Stimulated activated naive B cell treated with anti-CD40 and anti-IgM and Interleukin-4, amounts not matched to agents 10 μg/mL and 1 μg/mL and 100 μg/mL, for 72 hours (primary cell): ENCODE measurements at regions not wholly inside any gene's neighbourhood (a gene's known extent, or its start where the extent isn't known, plus 50 kb on each side); places are given as distances from the start of the nearest gene placed in this dataset.
A peak's percentile ranks its signal among the peaks of the same experiment; 100 is the strongest.
"Not testable (repeated sequence)": the region's sequence is repeated elsewhere in the genome, so short reads cannot be mapped to it uniquely, and the experiment has no call there.

ENCODE experiments used
- ATAC-seq, 2 donors: fragments of 150-1000 bp; cut with Tn5 transposase; replicated peaks; 2 replicates each; pipeline ENCODE4 v1.10.0; 2021; ENCODE audit warnings: moderate library complexity in 1 of 2
- DNase-seq: peaks from one replicate; pipeline ENCODE4 v3.0.0; 2021
- H3K27ac Mint-ChIP-seq: one replicate; pipeline ENCODE4 v1.8.0; 2022; ENCODE audit warnings: mild to moderate bottlenecking, mixed read lengths
- H3K27me3 Mint-ChIP-seq, 2 donors: one replicate each; pipeline ENCODE4 v1.8.0; 2022; ENCODE audit warnings: mixed read lengths in 2 of 2
- H3K36me3 Mint-ChIP-seq, 2 donors: one replicate each; pipeline ENCODE4 v1.8.0; 2022; ENCODE audit warnings: mixed read lengths in 2 of 2, mild to moderate bottlenecking in 1 of 2
- H3K4me1 Mint-ChIP-seq, 2 donors: one replicate each; pipeline ENCODE4 v1.8.0; 2022; ENCODE audit warnings: mixed read lengths in 2 of 2, mild to moderate bottlenecking in 1 of 2
- H3K4me3 Mint-ChIP-seq, 2 donors: one replicate each; pipeline ENCODE4 v1.8.0; 2022; ENCODE audit warnings: mild to moderate bottlenecking in 2 of 2, mixed read lengths in 2 of 2, moderate library complexity in 1 of 2
- H3K9me3 Mint-ChIP-seq, 2 donors: one replicate each; pipeline ENCODE4 v1.8.0; 2022; ENCODE audit warnings: mixed read lengths in 2 of 2, mild to moderate bottlenecking in 1 of 2

DNA sequence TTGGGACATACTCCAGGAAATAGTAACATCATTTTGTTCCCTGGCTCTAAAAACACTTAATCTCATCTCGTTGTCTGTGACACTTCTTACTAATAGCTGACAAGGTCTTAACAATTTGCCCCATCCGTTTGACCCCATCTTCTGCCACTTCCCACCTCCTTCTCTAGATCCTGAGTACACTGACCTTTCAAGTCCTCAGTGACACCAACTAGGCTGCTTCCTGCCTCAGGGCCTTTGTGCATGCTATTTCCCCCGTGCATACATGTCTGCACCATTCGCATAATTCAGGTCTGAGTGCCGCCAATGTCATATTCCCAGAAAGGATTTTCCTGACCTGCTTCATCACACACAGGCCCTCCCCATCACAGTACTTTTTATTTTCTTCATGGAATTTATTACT is 70.6 kb upstream of the CCND2 start:
- Mint-ChIP-seq H3K4me3 (no peak overlapping the region), H3K36me3 (no peaks in the 10 kb centered on the region), H3K27ac (no peak overlapping the region), H3K27me3 (no peaks in the 10 kb centered on the region), H3K4me1 (peaks cover 42 to 56% of the 10 kb centered on the region in 2 donors), H3K9me3 (no peaks in the 10 kb centered on the region)
- DNase-seq (no peak), ATAC-seq (no peak)

DNA sequence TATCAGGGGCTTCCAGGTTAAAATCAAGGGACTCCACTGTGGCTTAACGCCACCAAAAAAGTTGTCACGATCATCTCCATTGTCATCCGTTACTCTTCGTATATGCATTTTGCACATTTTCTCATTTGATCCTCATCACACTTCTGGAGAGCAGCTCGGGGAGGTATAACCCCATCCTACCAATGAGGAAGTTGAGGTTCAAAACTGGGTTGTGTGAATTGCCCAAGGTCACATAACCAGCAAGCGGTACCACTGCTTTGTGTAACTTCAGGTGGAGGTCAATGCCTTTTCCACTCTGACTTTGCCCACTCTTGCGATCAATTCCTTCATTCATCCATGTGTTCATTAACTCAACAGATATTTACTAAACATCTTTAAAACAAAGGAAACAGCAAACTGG is 71.1 kb upstream of the CCND2 start:
- Mint-ChIP-seq H3K9me3 (no peaks in the 10 kb centered on the region), H3K4me3 (no peak overlapping the region), H3K27ac (no peak overlapping the region), H3K27me3 (no peaks in the 10 kb centered on the region), H3K36me3 (no peaks in the 10 kb centered on the region), H3K4me1 (peaks cover 42 to 59% of the 10 kb centered on the region in 2 donors)
- DNase-seq (no peak), ATAC-seq (peak; percentile 55 to 61)

DNA sequence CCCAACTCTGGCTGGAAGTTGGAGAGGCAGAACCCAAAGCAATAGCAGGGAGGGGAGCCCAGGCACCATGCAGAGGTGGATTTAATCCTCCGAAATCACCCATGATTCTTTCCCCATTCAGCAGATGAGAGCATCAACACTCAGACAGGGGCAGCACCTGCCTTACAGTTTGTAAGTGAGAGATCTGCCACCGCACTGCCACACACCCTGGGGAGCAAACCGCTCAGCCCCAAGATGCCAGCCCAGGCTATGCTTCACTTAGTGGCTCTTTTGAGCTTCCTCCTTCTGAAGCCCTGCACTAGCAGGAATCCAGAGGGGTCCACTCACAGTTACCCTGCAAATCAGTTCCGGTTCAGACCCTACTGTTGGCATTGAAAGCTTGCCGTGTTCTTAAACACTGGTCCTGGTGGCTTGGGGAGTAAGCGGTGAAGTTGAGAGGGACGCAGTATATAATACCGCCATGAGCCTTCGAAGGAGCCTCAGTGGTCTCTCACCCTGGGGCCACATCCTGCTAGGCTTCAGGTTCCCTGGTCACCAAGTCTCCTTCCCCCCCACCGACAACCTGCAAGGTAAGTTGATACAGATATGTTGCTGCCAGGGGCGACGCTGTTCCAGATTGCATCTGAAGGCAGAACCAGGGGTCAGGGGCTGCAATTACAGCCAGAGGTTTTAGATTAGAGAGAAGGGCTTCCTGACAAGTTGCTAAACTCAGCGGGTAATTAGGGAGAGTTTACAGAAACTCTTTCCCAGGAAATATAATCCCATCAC is 72.0 kb upstream of the CCND2 start:
- Mint-ChIP-seq H3K4me3 (no peak overlapping the region), H3K9me3 (no peaks in the 10 kb centered on the region), H3K4me1 (peaks cover 45 to 67% of the 10 kb centered on the region in 2 donors), H3K27me3 (no peaks in the 10 kb centered on the region), H3K27ac (peak overlapping the region; percentile 21), H3K36me3 (no peaks in the 10 kb centered on the region)
- ATAC-seq (peak; percentile 89 to 95), DNase-seq (peak; percentile 51)

DNA sequence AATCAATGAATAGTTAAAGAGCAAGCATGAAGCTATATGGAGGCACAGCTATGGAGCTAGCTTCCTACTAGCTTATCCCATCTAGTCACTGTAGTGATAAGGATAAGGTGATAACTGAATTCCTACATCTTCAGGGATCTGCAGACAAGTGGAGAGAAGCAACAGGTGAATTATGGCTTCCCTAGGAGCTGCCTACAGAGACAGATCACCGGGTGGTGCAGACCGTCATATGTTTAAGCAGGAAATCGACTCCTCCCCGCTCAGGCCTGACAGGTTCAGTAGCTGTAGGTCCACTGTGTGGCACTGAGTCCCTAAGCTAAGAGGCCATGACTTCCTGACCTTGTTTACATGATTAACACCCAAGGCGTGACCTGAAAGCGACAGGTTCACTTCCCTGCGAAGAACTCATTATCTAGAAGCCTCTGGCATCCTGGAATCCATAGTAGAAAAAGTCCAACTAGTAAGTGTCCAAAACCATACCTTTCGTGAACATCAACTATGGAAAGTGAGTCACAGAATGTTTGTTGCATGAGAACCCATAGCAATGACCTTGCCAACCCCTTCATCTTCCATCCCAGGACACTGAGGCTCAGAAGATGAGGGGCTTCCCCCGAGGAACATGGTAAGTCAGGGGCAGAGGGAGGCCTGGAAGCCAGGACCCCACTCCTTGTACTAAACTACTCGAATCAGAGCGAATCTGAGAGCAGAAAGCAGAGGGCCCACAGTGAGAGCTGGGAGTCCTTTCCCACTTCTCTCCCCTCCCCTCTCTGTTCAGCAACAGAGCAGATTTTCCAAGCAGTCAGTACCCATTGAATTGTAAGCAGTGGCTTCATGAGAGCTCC is 75.4 kb upstream of the CCND2 start:
- H3K4me3 Mint-ChIP-seq = no peak overlapping the region
- H3K27me3 Mint-ChIP-seq = no peaks in the 10 kb centered on the region
- H3K9me3 Mint-ChIP-seq = no peaks in the 10 kb centered on the region
- peaks cover 35 to 47% of the 10 kb centered on the region in 2 donors for H3K4me1 Mint-ChIP-seq
- ATAC-seq (no peak), DNase-seq (no peak)
- no peak overlapping the region for H3K27ac Mint-ChIP-seq
- H3K36me3 Mint-ChIP-seq = no peaks in the 10 kb centered on the region

DNA sequence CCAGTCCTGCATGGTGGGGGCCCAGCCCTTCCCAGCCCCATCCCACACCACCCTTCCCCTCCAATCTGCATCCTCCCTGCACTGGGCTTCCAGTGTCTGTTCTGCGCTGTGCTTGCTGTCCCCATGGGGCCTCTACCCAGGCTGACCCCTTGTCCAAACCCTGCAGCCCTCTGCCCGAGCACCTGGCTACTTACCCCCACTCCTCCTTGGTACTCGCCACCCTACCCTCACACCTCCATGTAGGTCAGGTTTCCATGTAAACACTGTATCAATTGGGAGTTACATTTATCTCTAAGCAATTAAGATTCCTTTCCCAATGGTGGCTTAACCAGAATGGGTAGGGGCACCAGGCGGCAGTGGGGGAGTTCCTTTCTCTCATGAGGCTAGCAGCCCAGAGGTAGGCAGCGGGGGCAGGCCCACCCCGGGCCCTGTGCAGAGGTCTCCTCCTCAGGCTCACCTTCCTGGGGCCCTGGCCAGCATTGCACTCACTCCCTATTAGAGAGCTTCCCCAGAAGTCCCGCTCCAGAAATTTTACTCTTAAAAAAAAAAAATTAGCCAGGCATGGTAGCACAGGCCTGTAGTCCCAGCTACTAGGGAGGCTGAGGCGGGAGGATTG is 76.6 kb upstream of the CCND2 start:
- Mint-ChIP-seq H3K27ac (no peak overlapping the region), H3K4me3 (no peak overlapping the region), H3K9me3 (no peaks in the 10 kb centered on the region), H3K27me3 (no peaks in the 10 kb centered on the region), H3K4me1 (peaks cover 25 to 37% of the 10 kb centered on the region in 2 donors), H3K36me3 (no peaks in the 10 kb centered on the region)
- ATAC-seq = no peak
- no peak for DNase-seq

DNA sequence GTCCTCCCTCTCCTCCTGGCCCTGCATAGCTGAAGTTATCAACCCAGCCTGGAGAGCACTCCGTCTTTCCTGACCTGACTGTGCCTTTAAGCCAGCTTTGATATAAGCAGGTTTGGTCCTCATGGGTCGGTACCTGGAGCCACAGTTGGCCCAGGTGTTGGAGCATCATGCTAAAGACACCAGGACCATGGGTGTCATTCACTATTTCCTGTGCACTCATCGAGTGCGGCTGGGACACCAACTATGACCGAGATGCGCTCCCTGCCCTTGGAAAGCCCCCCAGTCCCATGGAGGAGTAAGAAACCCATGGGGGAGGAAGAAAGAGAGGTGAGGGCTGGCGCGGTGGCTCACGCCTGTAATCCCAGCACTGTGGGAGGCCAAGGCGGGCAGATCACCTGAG is 78.9 kb upstream of the CCND2 start:
- H3K4me1 Mint-ChIP-seq = peaks cover 18 to 33% of the 10 kb centered on the region in 2 donors
- H3K27me3 Mint-ChIP-seq = no peaks in the 10 kb centered on the region
- ATAC-seq (no peak), DNase-seq (no peak)
- no peaks in the 10 kb centered on the region for H3K9me3 Mint-ChIP-seq
- no peaks in the 10 kb centered on the region for H3K36me3 Mint-ChIP-seq
- no peak overlapping the region for H3K27ac Mint-ChIP-seq
- H3K4me3 Mint-ChIP-seq = no peak overlapping the region

DNA sequence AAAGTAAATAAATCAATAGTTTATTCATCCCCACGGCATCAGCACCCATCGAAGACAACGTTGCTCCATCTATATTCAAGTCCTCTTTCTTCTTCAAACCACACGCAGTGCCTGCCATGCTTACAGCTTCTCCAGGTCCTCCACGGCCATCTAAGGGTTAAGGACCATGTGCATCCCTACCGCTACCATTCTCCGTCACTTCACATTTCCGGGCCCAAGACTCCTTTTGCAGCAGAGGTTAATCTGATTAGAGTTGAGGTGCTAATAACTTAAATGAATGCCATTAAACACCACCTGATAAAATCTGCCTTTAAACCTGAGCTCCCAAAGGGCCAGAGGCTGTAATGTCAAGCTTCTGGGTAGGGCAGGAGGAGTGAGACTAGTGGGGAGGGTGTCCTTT is 79.7 kb upstream of the CCND2 start:
- no peaks in the 10 kb centered on the region for H3K27me3 Mint-ChIP-seq
- no peak overlapping the region for H3K4me3 Mint-ChIP-seq
- peaks cover 18 to 33% of the 10 kb centered on the region in 2 donors for H3K4me1 Mint-ChIP-seq
- H3K36me3 Mint-ChIP-seq = no peaks in the 10 kb centered on the region
- no peaks in the 10 kb centered on the region for H3K9me3 Mint-ChIP-seq
- H3K27ac Mint-ChIP-seq = no peak overlapping the region
- ATAC-seq (no peak), DNase-seq (no peak)

DNA sequence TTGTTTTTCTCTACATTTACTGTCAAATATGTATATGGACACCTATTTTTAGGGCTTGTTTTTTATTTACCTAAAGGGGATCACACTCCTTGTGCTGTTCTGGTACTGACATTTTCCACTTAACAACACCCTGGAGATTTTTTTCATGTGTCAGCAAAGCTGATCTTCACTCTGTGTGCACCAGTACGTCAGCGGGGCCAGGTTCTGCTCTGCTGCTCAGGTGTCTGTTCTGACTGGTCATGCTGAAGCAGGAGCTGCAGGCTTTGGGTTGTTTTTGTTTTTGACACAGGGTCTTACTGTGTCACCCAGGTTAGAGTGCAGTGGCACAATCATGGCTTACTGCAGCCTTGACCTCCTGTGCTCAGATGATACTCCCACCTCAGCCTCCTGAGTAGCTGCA is 81.9 kb upstream of the CCND2 start:
- no peaks in the 10 kb centered on the region for H3K27me3 Mint-ChIP-seq
- H3K9me3 Mint-ChIP-seq = no peaks in the 10 kb centered on the region
- DNase-seq (peak; percentile 38), ATAC-seq (peak; percentile 98 to 100)
- H3K27ac Mint-ChIP-seq = no peak overlapping the region
- peaks cover 16% of the 10 kb centered on the region in 2 donors for H3K4me1 Mint-ChIP-seq
- H3K36me3 Mint-ChIP-seq = no peaks in the 10 kb centered on the region
- H3K4me3 Mint-ChIP-seq = no peak overlapping the region

DNA sequence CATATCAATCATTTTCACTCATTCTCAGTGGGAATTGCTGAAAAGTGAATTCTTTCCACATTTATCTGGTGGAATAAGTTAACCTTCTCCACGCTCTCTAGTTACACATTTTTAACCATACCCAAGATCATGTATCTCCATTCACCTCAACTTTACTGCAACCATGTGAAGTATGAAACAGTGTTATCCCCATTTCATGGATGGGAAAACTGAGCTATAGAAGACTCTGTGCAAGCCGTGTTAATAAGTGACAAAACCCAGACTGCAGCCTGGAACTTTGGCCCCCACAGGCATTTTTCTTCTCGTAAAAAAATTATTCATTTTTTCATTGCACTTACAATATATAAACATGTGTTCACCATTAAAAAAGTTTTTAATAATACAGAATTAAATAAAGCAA is 82.4 kb upstream of the CCND2 start:
- no peak overlapping the region for H3K4me3 Mint-ChIP-seq
- no peaks in the 10 kb centered on the region for H3K9me3 Mint-ChIP-seq
- H3K4me1 Mint-ChIP-seq = peaks cover 15% of the 10 kb centered on the region in 2 donors

DNA sequence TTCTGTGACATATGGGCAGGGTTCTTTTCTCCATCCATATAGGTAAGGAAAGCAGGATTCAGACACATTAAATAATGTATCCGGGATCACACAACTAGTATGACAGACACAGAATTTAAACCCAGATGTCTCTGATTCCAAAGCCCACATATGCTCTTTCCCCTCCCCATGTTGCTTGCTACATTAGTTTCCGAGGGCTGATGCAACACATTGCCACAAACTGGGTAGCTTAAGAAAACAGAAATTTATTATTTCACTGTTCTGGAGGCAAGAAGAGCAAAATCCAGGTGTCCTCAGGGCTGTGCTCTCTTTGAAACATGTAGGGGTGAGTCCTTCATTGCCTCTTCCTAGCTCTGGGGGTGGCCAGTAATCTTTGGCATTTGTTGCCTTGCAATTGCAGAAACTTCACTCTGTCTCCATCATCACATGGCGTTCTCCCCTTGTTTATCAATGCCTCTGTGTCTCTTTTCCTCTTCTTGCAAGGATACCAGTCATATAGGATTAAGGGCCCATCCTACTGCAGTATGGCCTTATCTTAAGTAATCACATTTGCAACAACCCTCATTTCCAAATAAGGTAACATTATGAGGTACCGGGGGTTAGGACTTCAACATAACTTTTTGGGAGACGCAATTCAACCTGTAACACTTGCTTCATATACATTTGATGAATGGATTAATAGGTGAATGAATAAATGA is 83.0 kb upstream of the CCND2 start:
- Mint-ChIP-seq H3K27me3 (no peaks in the 10 kb centered on the region), H3K4me1 (peaks cover 14 to 15% of the 10 kb centered on the region in 2 donors), H3K4me3 (no peak overlapping the region), H3K27ac (no peak overlapping the region), H3K36me3 (no peaks in the 10 kb centered on the region), H3K9me3 (no peaks in the 10 kb centered on the region)
- ATAC-seq (no peak), DNase-seq (no peak)

More for the DNA sequence above, 82.4 kb upstream of the CCND2 start:
- ATAC-seq = no peak
- no peaks in the 10 kb centered on the region for H3K27me3 Mint-ChIP-seq
- no peak for DNase-seq
- H3K36me3 Mint-ChIP-seq = no peaks in the 10 kb centered on the region
- no peak overlapping the region for H3K27ac Mint-ChIP-seq

DNA sequence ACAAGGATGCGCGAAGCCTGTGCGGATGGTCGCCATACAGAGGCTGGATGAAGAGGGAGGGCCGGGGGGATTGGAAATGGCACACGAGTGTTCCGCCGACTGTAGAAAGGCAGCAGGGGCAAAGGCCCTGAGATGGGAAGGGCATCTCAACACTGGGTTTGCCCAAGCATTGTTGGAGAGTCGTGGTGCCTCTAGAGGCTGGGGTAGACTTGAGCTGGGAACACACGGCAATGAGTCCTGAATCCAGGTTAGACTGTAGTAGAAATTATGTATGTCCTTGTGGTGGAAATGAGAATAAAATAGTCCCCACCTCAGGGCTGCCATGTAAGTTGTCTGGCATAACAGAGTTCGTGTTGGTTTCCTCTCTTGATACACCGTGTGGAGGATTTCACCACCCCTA is 83.8 kb upstream of the CCND2 start:
- ATAC-seq (no peak), DNase-seq (no peak)
- Mint-ChIP-seq H3K4me1 (peaks cover 12 to 15% of the 10 kb centered on the region in 2 donors), H3K27me3 (no peaks in the 10 kb centered on the region), H3K36me3 (no peaks in the 10 kb centered on the region), H3K4me3 (no peak overlapping the region), H3K27ac (no peak overlapping the region), H3K9me3 (no peaks in the 10 kb centered on the region)

DNA sequence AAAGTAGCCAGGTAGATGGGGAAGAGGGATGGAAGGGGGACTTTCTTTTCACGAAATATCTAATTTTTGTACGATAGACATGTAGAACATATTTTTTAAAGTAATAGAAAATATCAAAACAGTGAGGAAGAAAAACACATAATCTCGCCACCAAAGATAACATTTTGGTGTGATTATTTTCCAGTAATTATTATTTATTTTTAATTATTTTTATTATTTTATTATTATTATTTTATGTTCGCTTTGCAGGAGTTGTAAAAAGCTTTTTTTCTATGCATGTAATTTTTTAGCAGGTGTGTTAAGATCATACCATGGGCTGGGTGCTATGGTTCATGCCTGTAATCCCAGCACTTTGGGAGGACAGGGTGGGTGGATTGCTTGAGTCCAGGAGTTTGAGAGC is 85.6 kb upstream of the CCND2 start:
- Mint-ChIP-seq H3K4me3 (no peak overlapping the region), H3K27ac (no peak overlapping the region), H3K9me3 (peaks cover 3 to 5% of the 10 kb centered on the region in 2 donors), H3K36me3 (peaks cover 0 to 1% of the 10 kb centered on the region in 2 donors), H3K27me3 (no peaks in the 10 kb centered on the region), H3K4me1 (peaks cover 13 to 15% of the 10 kb centered on the region in 2 donors)
- DNase-seq (no peak), ATAC-seq (no peak)

DNA sequence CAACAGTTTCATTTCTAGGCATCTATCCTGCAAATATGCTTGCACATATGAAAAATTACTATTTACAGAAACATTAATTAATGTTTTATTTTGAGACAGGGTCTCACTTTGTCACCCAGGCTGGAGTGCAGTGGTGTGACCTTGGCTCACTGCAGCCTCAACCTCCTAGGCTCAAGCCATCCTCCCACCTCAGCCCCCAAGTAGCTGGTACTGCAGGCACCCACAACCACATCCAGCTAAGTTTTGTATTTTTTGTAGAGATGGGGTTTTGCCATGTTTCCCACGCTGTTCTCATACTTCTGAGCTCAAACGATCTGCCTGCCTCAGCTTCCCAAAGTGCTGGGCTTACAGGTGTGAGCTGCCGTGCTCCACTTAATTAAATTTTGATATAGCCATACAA is 86.2 kb upstream of the CCND2 start:
- H3K36me3 Mint-ChIP-seq, DNase-seq, H3K27ac Mint-ChIP-seq, H3K9me3 Mint-ChIP-seq, H3K4me3 Mint-ChIP-seq, H3K27me3 Mint-ChIP-seq, ATAC-seq: not testable (repeated sequence)
- H3K4me1 Mint-ChIP-seq = peaks cover 13 to 15% of the 10 kb centered on the region in 2 donors
